ENCODE measurements at regions not wholly inside any gene's neighbourhood (a gene's known extent, or its start where the extent isn't known, plus 50 kb on each side); places are given as distances from the start of the nearest gene placed in this dataset.

DNA sequence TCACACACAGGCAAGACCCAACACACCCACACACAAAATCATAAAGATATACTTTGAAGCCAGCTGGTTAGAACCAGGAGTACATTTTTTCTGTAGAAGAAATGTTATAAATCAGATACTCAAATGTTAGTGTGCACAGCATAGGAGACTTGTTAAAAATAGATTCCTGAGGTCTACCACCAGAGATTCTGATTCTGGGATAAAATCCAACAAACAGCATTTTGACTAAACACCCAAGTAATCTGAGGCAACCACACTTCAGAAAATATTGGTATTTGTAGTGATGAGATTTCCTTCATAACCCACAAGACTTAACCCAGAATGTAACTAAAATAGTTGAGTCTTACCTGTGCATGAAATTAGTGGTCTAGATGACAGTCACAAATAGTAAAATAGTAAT is 301.8 kb downstream of the HNRNPD start:
- DNase-seq = no peak

DNA sequence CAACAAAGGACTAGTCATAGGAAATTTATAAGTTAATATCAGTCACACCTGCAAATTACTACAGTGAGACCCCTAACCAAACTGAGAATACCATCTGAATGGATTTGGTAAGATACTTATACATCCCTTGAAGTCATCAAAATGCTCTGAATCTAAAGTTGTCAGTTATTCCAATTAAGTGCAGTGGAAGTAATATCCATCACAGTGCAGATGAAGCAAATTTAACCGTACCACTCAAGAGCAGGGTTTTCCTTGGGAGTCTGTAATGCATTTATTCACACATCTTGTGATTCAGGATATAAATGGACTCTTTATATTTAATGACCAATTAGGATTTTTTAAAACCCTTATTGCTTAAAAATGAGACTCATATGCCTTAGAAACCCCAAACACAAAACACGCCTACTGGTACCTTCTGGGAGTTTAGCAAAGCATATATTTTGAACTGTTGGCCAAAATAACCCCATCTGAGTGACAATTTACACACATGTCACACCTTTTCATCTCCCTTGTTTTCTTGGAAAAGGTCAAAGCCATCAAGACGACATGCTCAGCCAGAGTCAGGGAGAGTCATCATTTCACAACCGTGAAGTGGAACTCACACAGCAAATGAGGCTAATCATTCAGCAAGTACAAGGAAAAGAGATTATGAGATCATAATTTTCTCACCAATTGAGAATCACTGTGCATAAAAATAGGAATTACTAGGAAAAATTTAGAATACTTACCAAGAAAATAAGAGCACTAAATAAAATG is 303.7 kb downstream of the HNRNPD start:
- no peak for DNase-seq

GRCh38 chr4:82063017-82063416 is 310.8 kb downstream of the HNRNPD start:
- DNase-seq = no peak

- no peak for DNase-seq
Measured at GRCh38 chr4:82057990-82058544, 315.7 kb downstream of the HNRNPD start.

- no peak for DNase-seq
Measured at GRCh38 chr4:82055156-82055555, 318.6 kb downstream of the HNRNPD start.

- no peak for DNase-seq
Measured at GRCh38 chr4:82053396-82053795, 320.4 kb downstream of the HNRNPD start.

DNA sequence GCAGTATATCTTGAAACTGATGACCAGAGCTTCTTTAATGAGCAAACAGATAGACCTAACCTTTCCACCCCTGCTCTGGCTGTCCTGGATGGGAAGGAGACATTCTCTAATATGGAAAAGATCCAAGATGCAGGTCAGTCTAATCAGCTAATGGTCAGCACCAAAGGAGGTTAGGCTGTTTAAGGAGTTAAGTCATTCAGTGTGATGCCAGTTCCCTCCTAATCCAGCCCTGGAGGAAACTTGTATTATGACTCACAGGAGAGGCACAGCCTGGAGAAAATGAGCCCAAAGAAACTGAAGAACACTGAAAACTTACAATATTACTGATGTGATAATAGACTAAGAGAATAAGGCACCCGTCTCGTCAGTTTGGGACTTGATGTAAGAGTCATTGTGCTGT is 323.0 kb downstream of the HNRNPD start:
- DNase-seq = no peak

GRCh38 chr4:82049294-82049693 is 324.5 kb downstream of the HNRNPD start:
- no peak for DNase-seq

GRCh38 chr4:82047731-82048130 is 326.1 kb downstream of the HNRNPD start:
- DNase-seq = no peak

DNA sequence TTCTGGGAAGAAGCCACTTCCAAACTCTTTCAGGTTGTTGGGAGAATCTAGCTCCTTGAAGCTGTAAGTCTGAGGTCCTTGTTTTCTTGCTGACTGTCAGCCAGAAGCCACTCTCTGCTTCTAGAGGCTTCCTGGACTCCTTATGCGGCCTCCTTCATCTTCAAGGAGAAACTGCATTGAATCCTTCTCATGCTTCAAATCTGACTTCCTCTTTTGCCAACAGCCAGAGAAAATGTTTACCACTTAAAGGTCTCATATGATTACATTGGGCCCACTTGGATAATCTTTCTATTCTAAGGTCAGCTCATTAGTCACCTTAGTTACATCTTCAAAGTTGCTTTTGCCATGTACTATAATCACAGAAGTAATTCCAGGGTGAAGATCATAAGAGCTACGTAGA is 327.0 kb downstream of the HNRNPD start:
- no peak for DNase-seq

DNA sequence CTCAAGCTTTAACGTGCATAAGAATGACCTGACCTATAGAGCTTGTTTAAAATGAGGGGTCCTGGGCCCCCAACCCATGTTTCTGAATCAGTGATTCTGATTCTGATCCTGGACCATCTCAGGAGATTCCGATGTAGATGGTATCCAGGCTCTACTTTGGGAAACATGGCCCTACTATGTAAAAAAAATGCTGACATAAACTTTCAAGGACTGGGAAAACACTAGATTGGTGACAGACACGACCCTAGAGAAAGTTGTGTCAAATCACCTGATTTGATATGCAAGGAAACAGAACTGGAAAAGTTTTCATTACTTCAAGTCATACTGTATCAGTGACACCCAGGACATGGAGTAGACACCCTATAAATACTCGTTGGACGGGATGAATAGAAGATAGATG is 328.5 kb downstream of the HNRNPD start:
- DNase-seq = no peak

DNA sequence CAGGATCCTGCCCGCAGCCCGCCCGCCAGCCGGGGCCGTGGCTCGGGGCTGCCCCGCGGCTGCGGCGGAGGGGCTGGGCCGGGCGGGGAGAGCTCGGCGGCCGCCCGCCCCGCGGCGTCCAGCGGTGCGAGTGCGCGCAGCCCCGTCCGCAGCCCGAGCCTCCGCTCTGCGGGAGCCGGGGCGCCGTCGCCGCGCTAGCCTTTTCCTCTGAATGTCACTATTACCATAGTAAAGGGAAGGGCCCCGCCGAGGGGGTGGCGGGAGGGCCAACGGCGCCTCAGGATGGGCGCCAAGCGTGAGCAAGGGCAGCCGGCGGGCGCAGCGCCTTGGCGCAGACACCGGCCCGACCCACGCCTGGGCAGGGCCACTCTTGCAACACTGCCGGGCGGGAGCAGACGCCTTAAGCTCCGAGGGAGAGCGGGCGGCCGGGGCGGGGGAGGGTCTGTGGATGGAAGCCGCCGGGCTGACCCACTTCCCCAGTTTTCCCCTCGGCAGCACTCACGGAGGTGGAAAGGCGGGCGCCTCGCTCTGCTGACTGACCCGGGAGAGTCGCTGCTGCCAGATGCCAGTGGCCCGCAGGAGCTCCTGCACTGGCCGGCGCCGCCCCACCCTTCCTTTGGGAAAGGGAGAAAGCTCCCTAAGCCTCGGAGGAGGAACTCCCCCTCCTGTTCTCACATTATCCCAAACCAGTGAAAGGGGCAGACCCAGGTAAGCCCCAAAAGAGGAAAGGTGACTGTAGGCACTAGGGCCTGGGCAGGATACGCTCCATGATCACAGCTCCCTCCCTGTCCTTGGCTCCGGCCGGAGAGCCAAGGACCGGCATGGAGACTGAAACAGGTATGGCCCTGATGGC is 329.4 kb downstream of the HNRNPD start:
- peak; percentile 77 for DNase-seq

- no peak for DNase-seq
Measured at GRCh38 chr4:82043809-82044137, 330.0 kb downstream of the HNRNPD start.

GRCh38 chr4:82043081-82043808 is 330.5 kb downstream of the HNRNPD start:
- DNase-seq = no peak

- DNase-seq = no peak
Measured at GRCh38 chr4:82042042-82042441, 331.7 kb downstream of the HNRNPD start.

- DNase-seq = no peak
Measured at GRCh38 chr4:82038936-82039335, 334.9 kb downstream of the HNRNPD start.

GRCh38 chr4:82036181-82036580 is 337.6 kb downstream of the HNRNPD start:
- DNase-seq = no peak

DNA sequence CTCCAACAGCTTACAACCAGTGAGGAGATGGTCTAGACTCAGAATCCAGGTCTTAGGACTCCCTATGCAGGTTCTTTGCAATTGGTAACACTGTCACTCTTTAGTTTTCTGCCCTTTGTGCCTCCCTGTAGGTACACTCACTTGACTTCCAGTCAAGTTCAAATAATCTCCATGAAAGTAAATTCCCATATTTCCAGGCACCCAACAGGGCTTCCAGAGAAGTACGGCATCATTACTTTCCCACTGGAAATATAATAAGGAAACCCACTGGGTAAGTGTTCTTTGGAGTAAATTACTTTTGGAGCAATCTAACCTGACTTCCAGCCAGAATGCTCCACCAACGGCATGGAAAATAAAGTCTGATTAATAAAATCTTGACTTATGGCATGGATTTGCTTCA is 338.9 kb downstream of the HNRNPD start:
- no peak for DNase-seq

DNA sequence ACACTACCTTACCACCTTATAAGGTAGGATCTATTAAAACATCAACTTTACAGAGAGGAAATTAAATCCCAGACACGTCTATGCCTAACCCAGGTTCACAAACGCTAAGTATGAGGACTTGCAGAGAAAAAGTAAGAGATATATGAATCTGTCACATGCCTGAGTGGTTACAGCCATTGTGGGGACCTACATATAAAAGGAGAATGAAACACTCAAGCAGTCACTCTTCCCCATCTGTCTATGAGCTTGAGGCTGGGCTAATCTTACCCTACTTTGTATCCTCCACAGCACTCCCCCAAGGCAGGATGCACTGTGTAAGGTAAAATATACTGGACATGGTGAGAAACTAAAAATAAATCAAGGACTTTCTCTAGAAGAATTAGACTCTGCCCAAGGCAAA is 339.9 kb downstream of the HNRNPD start:
- DNase-seq = no peak

GRCh38 chr4:82031376-82031927 is 342.3 kb downstream of the HNRNPD start:
- no peak for DNase-seq

GRCh38 chr4:82017680-82018079 is 356.1 kb downstream of the HNRNPD start:
- no peak for DNase-seq

- no peak for DNase-seq
Measured at GRCh38 chr4:82005158-82005557, 368.6 kb downstream of the HNRNPD start.

- DNase-seq = no peak
Measured at GRCh38 chr4:81997313-81997712, 376.5 kb downstream of the HNRNPD start.
